Ammon's horn (tissue), 1 donor: ENCODE measurements at regions not wholly inside any gene's neighbourhood (a gene's known extent, or its start where the extent isn't known, plus 50 kb on each side); places are given as distances from the start of the nearest gene placed in this dataset.

Source experiments
- DNase-seq: peaks from one replicate; pipeline ENCODE4 v3.0.0-alpha.2; 2016; ENCODE audit warnings: low spot score

DNA sequence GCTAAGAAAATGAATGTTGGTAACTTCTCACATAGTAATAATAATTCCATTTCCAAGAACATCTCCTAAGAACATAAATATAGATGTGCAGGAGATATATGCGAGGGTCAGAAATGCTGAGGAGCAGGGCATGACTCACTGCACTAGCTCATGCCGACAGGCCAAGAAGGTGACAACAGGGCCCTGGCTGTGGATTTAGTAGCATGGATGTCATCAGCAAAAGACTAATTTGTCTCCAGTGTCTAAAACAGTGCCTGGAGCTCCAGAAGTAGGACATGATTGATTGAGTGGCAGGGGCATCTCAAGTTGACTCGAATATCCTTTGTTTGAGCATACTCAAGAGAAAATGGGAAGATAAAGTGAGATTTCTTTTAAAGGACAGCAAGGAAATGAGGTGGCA, 207.0 kb upstream of the FOXA2 start:
- no peak for DNase-seq

DNA sequence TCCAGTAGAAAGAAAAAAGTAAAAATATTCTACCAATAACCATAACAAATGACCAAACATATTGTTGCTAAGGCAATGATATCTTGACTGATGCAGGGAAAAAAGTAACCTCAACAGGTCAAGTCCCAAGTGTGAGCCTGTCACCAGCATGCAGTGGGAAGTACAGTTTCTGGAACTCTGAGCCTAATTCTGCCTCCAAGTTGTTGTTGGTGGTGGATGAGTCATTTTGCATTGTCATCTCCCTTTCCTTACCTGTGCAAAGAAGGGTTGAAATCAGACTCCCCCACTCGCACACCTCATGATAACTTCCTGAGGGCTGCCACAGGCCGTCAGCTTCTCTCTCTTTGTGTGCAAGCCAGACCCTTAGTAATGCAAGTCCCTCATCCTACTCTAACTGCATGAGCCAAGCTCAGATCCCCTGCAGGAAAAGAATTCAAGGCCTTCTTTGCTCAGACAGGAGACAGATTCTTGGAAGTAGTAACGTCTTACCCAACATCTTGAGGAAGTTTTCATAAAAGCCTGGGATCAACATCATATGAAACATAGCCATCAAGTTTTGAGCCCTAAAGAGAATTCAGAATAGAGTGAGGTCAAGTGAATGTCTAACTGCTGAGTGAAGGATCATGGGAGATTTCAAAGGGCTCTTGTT, 207.6 kb upstream of the FOXA2 start:
- DNase-seq = no peak

DNA sequence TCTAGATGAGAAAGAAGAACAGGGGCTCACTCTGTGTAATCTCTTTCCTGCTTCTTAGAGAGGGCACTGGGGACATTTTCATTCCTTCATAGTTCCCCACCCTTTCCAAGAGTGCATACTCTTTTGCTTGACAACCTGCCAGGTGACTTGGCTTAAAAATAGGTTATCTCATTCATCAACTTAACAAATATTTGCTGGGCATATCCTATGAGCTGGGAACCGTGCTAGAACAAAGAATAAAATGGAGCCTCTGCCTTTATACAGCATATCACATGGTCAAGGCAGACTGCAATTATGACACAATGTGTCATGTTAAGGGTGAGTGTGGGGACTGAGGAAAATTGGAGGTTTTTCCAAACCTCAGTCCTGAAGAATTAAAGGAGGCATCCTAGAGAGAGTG, 209.8 kb upstream of the FOXA2 start:
- no peak for DNase-seq

DNA sequence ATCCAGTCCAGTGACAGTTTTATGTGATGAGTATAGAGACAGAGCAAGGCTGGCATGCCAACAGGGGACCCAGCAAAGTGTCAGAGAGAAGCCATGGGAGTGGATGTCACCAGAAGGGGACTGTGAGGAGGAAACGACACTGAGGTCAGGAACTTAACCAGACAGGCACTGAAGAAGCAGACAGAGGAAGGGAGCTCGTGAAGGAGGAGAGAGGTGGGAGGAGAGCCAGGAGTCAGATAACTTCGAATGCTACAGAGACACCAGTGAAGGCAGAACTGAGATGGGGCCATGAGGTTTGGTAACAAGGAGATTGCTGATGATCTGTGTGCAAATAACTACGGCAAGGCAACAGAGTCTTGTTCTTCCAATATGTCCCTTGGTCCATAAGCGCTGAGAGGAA, 211.1 kb upstream of the FOXA2 start:
- DNase-seq = no peak

DNA sequence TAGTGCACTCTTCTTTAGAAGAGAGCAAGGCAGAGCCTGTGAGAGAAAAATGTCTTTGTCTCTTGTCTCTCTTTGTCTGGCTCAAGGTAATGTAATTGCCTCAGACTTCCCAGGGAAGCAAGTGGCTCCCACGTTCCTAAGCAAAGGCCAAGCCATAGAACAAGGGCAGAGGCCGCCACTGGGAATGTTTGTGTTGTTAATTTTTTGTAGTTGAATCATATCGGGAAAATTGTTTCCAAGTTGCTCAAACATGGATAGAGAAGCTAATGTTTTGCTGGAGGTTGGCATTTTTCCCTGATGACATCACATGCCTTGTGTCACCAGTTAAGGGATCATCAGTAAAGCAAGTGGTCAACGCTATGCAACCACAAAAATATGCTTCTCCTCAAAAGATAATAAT, 211.5 kb upstream of the FOXA2 start:
- no peak for DNase-seq

DNA sequence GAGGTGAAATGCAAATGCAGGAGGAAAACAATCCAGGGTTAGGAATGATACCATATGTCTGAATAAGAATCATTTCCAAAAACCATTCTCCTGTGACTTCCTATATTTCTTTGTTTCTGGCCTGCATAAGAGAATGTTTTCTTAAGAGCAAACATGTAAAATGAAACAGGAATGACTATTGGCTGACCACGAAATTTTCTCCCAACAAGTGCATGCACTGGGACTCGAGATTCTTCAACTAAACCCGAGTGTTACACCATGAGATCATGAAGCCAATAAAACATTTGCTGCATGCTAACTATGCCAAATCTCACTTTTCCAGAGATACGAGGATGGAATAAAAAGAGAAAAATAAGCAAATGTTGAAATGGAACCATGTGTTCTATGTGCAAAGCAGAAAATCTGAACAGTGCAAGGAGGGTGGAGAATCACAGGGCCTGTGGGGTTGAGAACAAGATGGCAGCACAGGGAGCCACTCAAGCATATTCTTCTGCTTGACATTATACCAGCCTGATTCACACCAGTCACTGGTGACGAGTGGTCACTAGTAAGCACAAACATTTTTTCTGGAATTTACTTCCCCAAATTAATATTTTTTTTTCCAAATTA, 212.2 kb upstream of the FOXA2 start:
- DNase-seq = peak; percentile 14

DNA sequence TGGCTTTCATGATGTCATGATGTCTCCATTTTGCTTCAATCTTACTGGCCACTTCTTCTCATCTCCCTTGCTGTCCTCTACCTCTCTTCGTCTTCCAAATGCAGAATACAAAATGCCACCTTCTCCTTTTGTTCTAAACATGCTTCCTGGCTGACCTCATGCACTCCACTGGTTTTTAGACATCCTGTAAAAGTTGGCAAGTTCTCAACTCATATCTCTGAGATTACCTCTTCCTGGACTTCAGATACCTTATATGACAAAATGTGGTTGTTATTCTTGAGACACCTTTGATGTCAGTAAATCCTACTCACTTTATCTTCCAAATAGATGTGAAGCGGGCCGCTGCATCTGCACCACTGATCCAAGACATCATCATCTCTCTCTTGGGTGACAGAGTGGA, 212.7 kb upstream of the FOXA2 start:
- DNase-seq = no peak

DNA sequence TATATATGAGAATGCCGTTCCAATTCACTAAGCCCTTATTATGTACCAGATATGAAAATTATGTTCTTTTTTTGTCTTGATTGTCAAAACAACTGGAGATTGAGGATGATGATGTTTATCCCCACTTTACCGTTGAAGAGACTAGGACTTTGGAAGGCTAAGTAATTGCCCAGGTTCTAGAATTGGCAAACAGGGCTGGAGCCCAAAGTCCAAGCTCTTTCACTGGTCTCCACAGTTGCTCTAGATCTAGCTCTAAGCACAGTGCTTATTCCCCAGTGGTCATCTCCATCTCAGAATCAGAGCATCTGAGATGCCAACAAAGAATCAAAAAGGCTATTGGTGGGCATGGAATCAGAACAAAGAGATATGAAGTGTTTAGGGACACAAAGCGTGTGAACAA, 215.3 kb upstream of the FOXA2 start:
- DNase-seq = no peak

DNA sequence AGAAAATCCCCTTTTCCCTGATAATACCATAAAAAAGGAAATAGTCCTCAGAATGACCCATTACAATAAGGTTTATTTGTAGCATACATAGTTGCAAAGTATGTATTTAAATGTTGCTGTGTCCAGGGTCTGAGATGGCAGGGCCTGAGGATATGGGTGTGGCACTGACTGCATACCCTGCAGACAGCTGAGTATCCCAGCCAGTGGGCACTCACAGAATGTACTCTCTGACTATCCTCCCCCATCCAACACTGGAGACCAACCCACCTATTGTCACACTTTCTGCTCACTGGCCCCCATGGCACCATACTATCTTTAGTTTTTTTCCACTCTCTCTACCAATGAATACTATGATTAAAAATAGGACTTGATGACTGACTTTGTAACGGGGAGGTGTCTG, 215.8 kb upstream of the FOXA2 start:
- no peak for DNase-seq

DNA sequence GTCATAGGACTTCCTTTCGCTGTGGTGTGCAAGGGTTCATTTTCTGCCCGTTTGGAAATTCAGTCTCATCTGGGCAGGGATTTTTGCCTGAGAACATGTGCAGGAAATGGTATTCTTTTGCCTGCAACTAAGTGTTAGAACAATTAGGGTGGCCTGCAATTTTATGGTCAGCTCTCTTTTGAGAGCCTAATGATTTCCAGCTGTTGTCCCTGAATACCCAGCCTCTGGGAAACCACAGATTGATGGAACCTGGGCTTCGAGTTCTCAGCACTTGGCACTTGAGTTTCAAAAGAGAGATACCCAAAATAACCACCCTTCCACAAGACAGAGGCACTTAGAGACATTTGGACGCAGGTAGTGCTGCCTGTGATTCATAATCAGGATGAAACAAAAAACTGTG, 217.2 kb upstream of the FOXA2 start:
- no peak for DNase-seq

DNA sequence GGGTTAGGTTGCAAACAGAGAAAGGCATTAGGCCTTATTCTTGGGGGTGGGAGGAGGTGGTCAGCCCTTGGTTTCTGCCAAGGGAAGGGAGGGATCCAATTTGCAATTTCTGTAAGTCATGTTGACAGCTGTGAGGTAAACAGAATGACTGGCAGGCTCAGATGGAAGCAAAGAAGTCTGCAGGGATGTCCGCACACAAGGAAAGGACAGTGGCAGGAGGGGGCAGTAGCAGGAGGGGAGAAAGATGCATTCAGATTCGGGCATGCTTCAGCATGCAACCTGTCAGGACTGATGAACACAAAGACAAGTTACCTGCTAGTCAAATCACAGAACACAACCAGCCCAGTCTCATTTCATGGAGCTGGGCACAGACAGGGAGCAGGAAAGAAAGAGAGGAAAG, 217.9 kb upstream of the FOXA2 start:
- no peak for DNase-seq

DNA sequence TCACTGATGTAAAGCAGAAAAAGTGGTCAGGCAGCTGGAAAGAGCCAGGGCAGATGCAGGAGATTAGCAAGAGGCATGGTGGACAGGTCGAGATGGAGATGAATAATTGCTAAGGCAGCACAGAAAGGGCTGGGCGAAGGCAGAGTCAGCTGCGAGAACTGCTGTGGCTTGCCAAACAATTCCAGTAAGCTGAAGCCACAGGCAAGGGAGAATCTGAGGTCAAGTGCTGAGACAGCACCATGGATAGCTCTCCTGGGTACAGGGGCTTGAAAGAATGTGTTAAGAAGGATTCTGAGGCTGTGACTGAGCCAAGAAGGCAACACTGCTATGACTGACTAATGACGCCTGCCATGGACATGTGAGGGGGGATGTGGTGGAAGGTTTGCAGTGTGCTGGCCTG, 220.8 kb upstream of the FOXA2 start:
- DNase-seq = no peak

DNA sequence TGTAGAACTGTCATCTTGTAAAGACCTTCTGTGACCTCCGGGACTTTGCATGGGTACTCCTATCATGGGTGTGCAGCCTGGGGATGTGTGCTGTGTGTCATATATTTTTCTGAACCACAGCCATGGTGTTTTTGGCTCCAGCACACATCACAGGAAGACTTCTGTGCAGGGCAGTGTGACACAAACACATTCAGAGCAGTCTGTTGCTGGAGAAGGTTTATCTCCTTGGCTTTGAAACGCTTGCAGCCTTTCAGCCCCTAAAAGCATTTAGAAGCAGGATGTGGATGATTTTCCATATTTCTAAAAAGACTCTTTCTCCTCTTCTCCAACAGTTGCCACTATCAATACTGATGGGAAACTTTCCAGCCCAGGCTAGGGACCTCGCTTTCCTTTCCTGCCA, 221.6 kb upstream of the FOXA2 start:
- DNase-seq = no peak

DNA sequence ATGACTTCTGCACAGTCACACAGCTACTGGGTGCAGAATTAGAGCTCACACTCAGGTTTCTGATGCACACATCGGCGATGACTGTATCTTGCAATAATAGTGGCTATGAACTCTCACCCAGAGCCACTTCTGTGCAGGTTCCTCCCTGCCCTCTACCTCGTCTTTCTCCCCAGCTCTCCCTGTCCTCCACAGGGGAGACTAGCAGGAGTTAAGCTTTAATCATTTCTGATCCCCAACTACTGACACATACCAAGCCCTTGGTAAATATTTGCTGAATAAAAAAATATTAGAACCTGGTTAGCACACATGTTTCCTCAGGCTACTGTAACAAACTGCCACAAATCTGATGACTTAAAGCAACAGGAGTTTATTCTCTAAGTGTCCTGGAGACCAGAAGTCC, 222.7 kb upstream of the FOXA2 start:
- DNase-seq = no peak

DNA sequence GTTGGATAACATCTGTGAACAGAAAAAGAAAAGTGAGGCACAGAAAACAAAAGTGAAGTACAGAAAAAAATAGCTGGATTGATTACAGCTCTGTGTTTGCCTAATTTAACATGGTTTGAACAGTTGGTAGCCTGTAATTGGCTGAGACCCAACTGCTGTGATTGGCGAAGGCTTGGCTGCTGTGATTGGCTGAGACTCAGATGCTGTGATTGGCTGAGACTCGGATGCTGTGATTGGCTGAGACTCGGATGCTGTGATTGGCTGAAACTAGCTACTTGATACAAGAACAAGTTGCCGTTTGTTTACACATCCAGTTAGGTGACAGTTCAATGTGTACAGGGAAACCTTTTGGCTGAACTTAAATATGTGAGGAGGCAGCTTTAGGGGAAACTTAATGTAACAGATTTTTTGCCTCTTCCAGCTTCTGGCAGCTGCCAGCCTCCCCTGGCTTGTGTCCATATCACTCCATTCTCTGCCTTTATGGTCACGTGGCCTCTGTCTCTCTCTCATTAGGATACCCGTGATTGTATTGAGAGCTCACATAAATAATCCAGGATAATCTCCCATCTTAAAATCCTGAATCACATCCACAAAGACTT, 223.4 kb upstream of the FOXA2 start:
- peak; percentile 27 for DNase-seq

DNA sequence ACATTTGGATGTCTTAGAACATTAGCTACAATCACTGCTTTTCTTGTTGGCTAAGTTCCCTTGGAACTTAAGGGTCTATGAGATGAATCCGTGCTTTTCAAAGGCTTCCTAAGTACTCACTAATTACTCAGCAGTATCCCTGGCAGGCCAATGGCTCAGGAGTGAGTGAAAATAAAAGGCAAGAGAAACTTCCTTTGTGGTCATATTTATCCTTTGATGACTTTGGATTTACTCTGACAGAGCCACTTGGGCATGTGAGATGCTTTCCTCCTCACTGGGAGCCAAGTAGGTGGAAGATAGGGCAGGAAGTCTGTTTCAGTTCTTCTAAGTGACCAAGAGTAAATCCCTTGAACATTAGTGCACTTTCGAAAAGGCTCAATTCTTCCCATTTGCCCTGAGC, 224.3 kb upstream of the FOXA2 start:
- no peak for DNase-seq

DNA sequence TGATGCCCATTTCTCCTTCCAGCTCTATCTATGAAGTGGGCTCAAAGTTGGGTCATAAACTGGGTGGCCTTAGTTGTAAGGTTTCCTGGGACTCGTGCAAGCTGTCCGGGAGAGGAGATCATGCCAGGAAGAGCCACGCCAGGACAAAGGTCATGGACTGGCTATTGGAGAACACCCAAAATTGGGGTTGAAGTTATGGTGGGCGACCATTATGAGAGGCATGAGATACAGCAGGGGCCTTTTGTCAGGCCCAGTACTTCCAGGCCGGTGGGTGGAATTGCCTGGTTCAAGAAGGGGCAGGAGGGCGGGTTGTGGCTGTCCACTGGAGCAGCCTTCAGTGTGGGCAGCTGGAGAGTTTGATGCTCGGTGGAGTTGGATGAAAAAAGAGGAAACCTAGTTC, 225.1 kb upstream of the SSTR4 start:
- no peak for DNase-seq

DNA sequence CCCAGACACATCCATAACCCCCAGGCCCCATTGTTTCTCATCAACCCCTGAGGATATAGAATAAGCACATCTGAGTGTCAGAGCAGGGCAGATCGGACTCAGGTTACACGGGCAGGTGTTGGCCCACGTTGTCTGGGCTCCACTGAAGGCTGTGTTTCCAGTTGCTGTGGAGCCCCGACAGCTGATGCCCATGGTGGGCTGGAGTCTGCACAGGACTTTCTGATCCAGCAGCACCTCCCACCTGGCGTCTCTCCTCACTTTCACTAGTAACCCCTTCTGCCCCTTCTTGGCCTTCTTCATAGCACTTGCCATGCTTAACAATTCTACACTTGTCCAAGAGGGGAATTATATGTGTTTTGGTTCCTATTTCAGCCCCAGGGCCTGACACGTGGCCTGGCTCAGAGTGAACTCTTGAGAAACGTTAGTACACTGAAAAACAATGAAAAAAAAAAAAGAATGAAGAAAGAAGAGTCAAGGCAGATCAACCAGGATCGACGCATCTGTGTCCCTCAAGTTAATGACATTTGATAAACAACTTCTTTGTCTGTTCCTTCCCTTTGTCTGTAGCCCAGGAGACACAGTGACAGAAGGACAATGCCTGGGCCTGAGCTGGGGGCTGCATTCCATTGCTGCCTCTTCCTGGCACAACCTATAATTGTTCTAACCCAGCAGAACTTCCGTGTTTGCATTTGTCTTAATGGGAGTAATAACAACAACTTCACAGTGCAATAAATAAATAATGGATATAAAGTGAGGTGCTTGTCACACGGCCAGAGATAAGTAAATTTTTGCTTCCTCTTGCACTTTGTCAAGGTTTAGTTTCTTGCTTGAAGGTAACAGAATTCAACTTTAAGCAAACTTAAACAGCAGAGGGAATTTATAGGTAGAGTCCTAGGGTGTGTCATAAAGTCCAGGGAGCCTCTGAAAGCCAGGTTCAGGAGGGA, 224.2 kb upstream of the SSTR4 start:
- DNase-seq = no peak

DNA sequence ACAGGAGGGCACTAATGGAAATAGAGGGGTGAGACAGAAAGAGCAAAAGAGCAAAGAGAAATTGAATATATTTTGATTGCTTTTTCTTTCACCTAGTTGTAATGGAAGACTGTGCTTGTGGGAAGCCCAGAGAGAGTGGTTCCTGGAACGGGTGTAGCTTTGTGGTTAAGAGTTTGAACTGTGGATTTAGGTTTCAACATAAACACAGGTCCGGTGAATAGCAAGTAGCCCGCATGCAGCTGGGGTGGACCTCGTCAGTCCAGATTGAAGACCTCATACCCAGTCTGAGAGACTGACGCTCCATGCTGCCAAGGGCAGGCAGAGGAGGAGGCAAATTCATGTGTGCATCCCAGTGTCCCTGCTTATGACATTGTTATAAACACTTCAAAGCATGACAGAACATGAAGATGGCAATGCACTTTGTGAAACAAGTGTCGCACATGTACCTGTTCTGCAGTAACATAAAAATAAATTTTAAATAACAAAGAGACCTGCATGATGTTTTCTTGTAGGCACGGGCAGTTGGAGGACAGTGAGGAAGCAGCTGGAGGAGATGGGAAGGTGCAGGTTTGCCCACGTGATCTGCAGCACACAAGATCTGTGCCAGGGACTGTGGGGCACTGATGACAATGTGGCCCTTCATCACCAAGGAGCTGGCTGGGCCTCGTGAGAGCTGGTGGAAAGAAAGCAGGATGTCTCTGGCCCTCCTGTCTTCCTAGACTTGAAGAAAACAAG, 220.5 kb upstream of the SSTR4 start:
- DNase-seq = no peak

DNA sequence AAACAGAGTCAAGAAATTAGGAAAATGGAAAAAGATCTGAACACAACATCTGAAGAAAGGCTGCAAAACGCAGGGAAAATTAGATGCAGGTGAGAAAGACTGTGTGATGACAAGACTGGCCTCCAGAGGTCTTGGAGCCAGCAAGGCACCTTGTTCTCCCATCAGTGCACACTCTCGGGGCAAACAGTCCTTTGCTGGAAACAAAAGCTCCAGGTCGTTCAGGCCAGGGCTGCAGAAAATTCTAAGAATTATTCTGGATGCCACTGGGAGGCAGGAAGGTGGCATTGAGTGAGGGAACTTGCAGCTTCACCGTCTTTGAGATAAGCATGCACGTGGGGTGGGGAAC, 219.9 kb upstream of the SSTR4 start:
- no peak for DNase-seq

DNA sequence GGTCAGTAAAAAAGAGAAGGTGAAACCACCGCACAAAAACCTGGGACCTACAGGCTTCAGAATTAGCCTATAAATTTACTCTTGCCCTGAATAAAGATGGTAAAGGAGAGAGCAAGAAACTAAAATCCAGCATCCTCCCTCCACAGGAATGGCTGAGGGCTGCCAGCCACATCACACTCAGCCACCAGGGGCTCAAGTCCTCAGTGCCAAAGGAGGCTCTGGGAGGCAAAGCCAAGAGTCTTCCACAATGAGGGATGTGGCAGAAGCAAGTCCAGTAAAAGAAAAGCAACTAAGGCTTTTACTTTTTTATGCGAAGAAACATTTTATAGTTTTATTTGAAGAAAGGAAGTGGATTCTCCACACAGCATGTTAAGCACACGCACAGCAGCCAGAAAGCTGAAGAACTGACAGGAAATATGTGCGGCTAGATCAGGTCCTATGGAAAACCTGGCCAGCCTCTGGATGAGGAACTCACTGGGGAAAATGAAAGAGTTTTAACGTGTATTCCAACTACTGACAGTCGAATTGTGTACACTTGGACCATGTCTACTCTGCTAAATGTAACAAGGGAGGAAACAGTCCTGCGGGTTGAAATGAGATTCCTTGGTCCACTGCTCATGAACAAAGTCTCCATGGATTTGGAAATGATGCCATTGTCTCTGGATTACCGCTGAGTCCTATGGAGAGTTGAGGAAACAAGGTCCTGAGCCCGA, 219.4 kb upstream of the SSTR4 start:
- DNase-seq = peak; percentile 14

DNA sequence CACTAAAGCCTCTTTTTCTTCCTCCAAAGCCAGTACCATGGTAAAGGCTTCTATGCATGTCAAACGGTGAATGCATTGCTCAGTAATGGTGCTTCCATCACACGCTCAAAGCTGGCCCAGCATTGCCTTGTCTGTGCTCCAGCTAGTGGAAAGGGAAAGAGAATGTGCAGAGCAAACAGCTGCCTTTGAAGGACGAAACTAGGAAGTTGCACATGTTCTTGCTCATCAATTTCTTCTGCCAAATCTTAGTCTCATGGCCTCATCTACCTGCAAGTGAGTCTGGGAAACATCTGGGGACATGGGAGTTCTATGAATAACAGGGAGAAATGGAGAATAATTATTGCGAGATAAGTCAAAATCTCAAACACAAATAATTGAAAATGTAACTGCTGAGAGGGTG, 216.5 kb upstream of the SSTR4 start:
- no peak for DNase-seq
